Cardiac muscle cell (in vitro differentiated cells and primary cell): ENCODE measurements at regions not wholly inside any gene's neighbourhood (a gene's known extent, or its start where the extent isn't known, plus 50 kb on each side); places are given as distances from the start of the nearest gene placed in this dataset.
"Not testable (repeated sequence)": the region's sequence is repeated elsewhere in the genome, so short reads cannot be mapped to it uniquely, and the experiment has no call there.

ENCODE experiments used
- DNase-seq, 2 donors: peaks; one replicate each; pipeline versions ENCODE4 v3.0.0 to v3.0.0-alpha.2; 2010 to 2017; ENCODE audit warnings: low read depth in 1 of 2, low spot score in 1 of 2
- H3K27ac ChIP-seq: fragments of 200-600 bp; sonication (generic); 2 replicates; pipeline ENCODE4 v1.5.1; 2016
- H3K27me3 ChIP-seq: fragments of 200-600 bp; sonication (generic); 2 replicates; pipeline ENCODE4 v1.6.0; 2016; ENCODE audit warnings: control low read depth
- H3K36me3 ChIP-seq: fragments of 200-600 bp; sonication (generic); 2 replicates; pipeline ENCODE4 v1.5.1; 2016; ENCODE audit warnings: control low read depth
- H3K4me1 ChIP-seq: fragments of 200-600 bp; sonication (generic); 2 replicates; pipeline ENCODE4 v1.8.1; 2017; ENCODE audit warnings: low read depth, mild to moderate bottlenecking, mixed run types
- H3K4me3 ChIP-seq: fragments of 200-600 bp; sonication (generic); 2 replicates; pipeline ENCODE4 v1.5.1; 2016; ENCODE audit warnings: mild to moderate bottlenecking
- H3K9me3 ChIP-seq: fragments of 200-600 bp; sonication (generic); 2 replicates; pipeline ENCODE4 v1.5.1; 2017; ENCODE audit warnings: low read depth, mild to moderate bottlenecking, control low read depth
- TF ChIP-seq, protein P1 (sequence below): IDR thresholded peaks from 2 replicates; pipeline ENCODE4 v1.5.1; 2012; ENCODE audit warnings: low read depth, mild to moderate bottlenecking, low read length

DNA sequence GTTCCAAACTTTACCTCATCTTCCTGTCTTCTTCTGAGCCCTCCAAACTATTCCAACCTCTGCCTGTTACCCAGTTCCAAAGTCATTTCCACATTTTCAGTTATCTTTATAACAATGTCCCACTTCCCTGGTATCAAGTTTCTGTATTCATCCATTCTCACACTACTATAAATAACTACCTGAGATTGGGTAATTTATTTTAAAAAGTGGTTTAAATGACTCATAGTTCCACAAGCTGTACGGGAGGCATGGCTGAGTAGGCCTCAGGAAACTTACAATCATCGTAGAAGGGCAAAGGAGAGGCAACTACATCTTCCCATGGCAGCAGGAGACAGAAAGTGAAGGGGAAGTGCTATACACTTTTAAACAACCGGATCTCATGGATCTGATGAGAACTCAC lies 428.5 kb upstream of the RGS18 start:
- H3K9me3 ChIP-seq = no peaks in the 10 kb centered on the region
- H3K27ac ChIP-seq = no peak overlapping the region
- no peaks in the 10 kb centered on the region for H3K27me3 ChIP-seq
- TF ChIP-seq, protein P1, sequence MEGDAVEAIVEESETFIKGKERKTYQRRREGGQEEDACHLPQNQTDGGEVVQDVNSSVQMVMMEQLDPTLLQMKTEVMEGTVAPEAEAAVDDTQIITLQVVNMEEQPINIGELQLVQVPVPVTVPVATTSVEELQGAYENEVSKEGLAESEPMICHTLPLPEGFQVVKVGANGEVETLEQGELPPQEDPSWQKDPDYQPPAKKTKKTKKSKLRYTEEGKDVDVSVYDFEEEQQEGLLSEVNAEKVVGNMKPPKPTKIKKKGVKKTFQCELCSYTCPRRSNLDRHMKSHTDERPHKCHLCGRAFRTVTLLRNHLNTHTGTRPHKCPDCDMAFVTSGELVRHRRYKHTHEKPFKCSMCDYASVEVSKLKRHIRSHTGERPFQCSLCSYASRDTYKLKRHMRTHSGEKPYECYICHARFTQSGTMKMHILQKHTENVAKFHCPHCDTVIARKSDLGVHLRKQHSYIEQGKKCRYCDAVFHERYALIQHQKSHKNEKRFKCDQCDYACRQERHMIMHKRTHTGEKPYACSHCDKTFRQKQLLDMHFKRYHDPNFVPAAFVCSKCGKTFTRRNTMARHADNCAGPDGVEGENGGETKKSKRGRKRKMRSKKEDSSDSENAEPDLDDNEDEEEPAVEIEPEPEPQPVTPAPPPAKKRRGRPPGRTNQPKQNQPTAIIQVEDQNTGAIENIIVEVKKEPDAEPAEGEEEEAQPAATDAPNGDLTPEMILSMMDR = no peak
- H3K4me3 ChIP-seq = no peak overlapping the region
- no peaks in the 10 kb centered on the region for H3K4me1 ChIP-seq
- no peak for DNase-seq
- no peaks in the 10 kb centered on the region for H3K36me3 ChIP-seq

DNA sequence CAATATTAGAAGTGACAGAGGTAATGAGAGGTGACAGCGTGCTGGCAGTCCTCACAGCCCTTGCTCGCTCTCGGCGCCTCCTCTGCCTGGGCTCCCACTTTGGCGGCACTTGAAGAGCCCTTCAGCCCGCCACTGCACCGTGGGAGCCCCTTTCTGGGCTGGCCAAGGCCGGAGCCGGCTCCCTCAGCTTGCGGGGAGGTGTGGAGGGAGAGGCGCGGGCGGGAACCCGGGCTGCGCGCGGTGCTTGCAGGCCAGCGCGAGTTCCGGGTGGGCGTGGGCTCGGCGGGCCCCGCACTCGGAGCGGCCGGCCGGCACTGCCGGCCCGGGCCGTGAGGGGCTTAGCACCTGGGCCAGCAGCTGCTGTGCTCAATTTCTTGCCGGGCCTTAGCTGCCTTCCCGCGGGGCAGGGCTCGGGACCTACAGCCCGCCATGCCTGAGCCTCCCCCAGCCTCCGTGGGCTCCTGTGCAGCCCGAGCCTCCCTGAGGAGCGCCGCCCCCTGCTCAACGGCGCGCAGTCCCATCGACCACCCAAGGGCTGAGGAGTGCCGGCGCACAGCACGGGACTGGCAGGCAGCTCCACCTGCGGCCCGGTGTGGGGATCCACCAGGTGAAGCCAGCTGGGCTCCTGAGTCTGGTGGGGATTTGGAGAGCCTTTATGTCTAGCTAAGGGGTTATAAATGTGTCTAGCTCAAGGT lies 426.5 kb upstream of the RGS18 start:
- not testable (repeated sequence) for H3K4me1 ChIP-seq, H3K4me3 ChIP-seq, H3K27ac ChIP-seq, H3K36me3 ChIP-seq, DNase-seq, H3K9me3 ChIP-seq, H3K27me3 ChIP-seq

DNA sequence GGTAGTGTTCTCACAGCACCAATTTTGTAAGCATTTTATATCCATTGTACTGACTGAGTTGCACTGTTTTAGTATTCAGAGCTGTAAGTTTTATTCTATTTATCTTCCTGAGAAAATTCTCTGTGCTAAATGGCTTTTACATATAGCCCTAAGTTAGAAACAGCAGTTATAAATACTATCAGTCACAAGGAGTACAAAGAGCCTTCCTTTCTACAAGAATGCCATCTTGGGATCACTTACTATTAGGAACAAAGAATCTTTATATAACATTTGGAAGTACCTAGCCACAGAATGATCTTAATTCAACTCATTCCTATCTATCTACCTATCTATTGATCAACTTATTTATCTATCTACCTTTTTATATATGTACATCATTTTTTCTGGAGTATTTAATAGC lies 423.9 kb upstream of the RGS18 start:
- no peaks in the 10 kb centered on the region for H3K4me1 ChIP-seq
- no peak for DNase-seq
- TF ChIP-seq, protein P1 = no peak
- H3K4me3 ChIP-seq = no peak overlapping the region
- H3K36me3 ChIP-seq = no peaks in the 10 kb centered on the region
- no peaks in the 10 kb centered on the region for H3K27me3 ChIP-seq
- H3K9me3 ChIP-seq = no peaks in the 10 kb centered on the region
- H3K27ac ChIP-seq = no peak overlapping the region

DNA sequence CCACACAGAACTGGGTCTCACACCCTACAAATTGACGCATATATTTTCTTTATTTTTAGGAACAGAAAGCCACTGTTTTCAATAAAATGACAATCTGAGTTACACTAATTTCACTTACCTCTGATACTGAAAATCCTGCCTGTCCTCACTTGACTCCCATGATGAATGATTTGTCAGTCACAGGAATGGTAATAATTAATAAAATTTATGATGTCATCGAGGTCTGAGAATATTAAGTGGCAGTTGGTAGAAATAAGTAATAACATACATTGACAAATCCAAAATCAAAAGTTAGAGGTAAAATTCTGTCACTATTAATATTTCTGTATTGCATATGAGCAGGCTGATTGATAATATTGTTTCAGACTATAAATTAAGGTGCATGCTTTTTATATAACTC lies 418.7 kb upstream of the RGS18 start:
- Histone ChIP-seq H3K4me3 (no peak overlapping the region), H3K36me3 (no peaks in the 10 kb centered on the region), H3K9me3 (no peaks in the 10 kb centered on the region), H3K27me3 (no peaks in the 10 kb centered on the region), H3K27ac (no peak overlapping the region), H3K4me1 (no peaks in the 10 kb centered on the region)
- TF ChIP-seq, protein P1 = no peak
- no peak for DNase-seq

DNA sequence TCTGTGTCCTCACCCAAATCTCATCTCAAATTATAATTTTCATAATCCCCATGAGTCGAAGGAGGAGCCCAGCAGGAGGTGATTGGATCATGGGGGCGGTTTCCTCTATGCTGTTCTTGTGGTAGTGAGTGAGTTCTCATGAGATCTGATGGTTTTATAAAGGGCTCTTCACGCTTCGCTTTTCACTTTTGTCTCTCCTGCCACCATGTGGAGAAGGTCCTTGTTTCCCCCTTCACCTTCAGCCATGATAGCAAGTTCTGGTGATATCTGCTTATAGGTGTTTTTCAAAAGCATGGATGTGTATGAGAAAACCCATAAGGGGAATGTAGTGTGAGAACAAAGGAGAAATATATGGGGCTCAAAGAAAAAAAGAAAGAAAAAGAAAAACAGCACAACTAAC lies 405.9 kb upstream of the RGS18 start:
- no peak for DNase-seq
- Histone ChIP-seq H3K4me1 (no peaks in the 10 kb centered on the region), H3K36me3 (no peaks in the 10 kb centered on the region), H3K27me3 (no peaks in the 10 kb centered on the region), H3K4me3 (no peak overlapping the region), H3K27ac (no peak overlapping the region), H3K9me3 (no peaks in the 10 kb centered on the region)
- TF ChIP-seq, protein P1 = no peak

DNA sequence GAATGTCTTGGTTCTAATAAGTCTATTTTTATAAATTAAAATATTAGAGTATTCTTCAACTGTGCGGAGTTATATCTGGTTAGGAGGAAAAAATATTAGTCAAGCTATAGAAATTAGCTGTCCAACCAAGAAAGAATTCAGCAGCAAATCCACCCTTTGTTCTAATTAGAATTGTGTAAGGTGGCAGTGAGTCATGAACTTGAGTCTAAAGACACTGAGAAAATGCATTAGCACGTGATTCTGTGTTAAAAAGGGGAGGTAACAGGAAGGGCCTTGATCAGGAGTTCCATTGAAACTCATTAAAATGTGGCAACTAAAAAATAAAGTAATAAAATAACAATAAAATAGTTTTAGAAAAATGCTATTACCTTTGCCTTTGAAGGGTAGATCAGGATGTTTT lies 398.2 kb upstream of the RGS18 start:
- Histone ChIP-seq H3K4me1 (no peaks in the 10 kb centered on the region), H3K9me3 (no peaks in the 10 kb centered on the region), H3K4me3 (no peak overlapping the region), H3K36me3 (no peaks in the 10 kb centered on the region), H3K27me3 (no peaks in the 10 kb centered on the region), H3K27ac (no peak overlapping the region)
- DNase-seq = no peak
- TF ChIP-seq, protein P1 = no peak
